Activated CD8-positive, alpha-beta T cell treated with anti-CD3 and anti-CD28 coated beads, Interleukin-2, amount 10 ng/mL, durations not matched to agents 7 days and 5 days (primary cell): ENCODE measurements at regions not wholly inside any gene's neighbourhood (a gene's known extent, or its start where the extent isn't known, plus 50 kb on each side); places are given as distances from the start of the nearest gene placed in this dataset.

Experiments used
- ATAC-seq: fragments of 150-1000 bp; cut with Tn5 transposase; one replicate; pipeline ENCODE4 v1.10.0; 2021; ENCODE audit warnings: moderate library complexity
- CTCF ChIA-PET: fragments of 350-600 bp; sonication (Branson Sonifier 250); formaldehyde crosslinking; loops from one replicate; lab custom pipeline; 2021; ENCODE audit warnings: antibody characterized with exemption; lab: Charles Lee
- POLR2A ChIA-PET: fragments of 350-600 bp; sonication (Branson Sonifier 250); formaldehyde crosslinking; loops from one replicate; lab custom pipeline; 2021; ENCODE audit warnings: antibody characterized with exemption; lab: Charles Lee
- DNase-seq: peaks from one replicate; pipeline ENCODE4 v3.0.0-alpha.2; 2020
- H3K27ac Mint-ChIP-seq: one replicate; pipeline ENCODE4 v1.8.0; 2021; ENCODE audit warnings: mild to moderate bottlenecking, mixed read lengths
- H3K27me3 Mint-ChIP-seq: one replicate; pipeline ENCODE4 v1.8.0; 2021; ENCODE audit warnings: low read depth, mixed read lengths
- H3K36me3 Mint-ChIP-seq: one replicate; pipeline ENCODE4 v1.8.0; 2021; ENCODE audit warnings: low read depth, mixed read lengths
- H3K4me1 Mint-ChIP-seq: one replicate; pipeline ENCODE4 v1.8.0; 2021; ENCODE audit warnings: low read depth, mixed read lengths
- H3K4me3 Mint-ChIP-seq: one replicate; pipeline ENCODE4 v1.8.0; 2021; ENCODE audit warnings: mild to moderate bottlenecking, mixed read lengths
- H3K9me3 Mint-ChIP-seq: one replicate; pipeline ENCODE4 v1.8.0; 2022; ENCODE audit warnings: mixed read lengths; ENCODE audit not compliant: insufficient read depth

GRCh38 chr12:105820429-105821125 is 318.2 kb downstream of the NUAK1 start:
- Mint-ChIP-seq H3K4me1 (no peaks in the 10 kb centered on the region), H3K9me3 (no peaks in the 10 kb centered on the region), H3K27me3 (no peaks in the 10 kb centered on the region), H3K4me3 (no peak overlapping the region), H3K36me3 (no peaks in the 10 kb centered on the region), H3K27ac (no peak overlapping the region)
- DNase-seq = no peak
- no peak for ATAC-seq
- ChIA-PET POLR2A (no interaction called here), CTCF (no interaction called here)

GRCh38 chr12:105822131-105823105 is 316.3 kb downstream of the NUAK1 start:
- Mint-ChIP-seq H3K4me3 (no peak overlapping the region), H3K9me3 (no peaks in the 10 kb centered on the region), H3K36me3 (no peaks in the 10 kb centered on the region), H3K27ac (no peak overlapping the region), H3K4me1 (no peaks in the 10 kb centered on the region), H3K27me3 (no peaks in the 10 kb centered on the region)
- ATAC-seq = no peak
- ChIA-PET POLR2A (no interaction called here), CTCF (no interaction called here)
- DNase-seq = no peak

- no peak for DNase-seq
- no peak overlapping the region for H3K27ac Mint-ChIP-seq
- no peaks in the 10 kb centered on the region for H3K9me3 Mint-ChIP-seq
- H3K4me1 Mint-ChIP-seq = no peaks in the 10 kb centered on the region
- H3K4me3 Mint-ChIP-seq = no peak overlapping the region
- no peaks in the 10 kb centered on the region for H3K36me3 Mint-ChIP-seq
- ChIA-PET POLR2A (no interaction called here), CTCF (no interaction called here)
- no peak for ATAC-seq
- H3K27me3 Mint-ChIP-seq = no peaks in the 10 kb centered on the region
These were observed 314.9 kb downstream of the NUAK1 start for GRCh38 chr12:105823810-105824209.

- no peaks in the 10 kb centered on the region for H3K36me3 Mint-ChIP-seq
- no peak for ATAC-seq
- POLR2A ChIA-PET = interaction anchor here (0.6 kb wide), 1 partner anchor 11 kb away, joined by 3 read pairs; no protein-coding TSS in a partner anchor
These were observed 313.6 kb downstream of the NUAK1 start for GRCh38 chr12:105825141-105825540.

GRCh38 chr12:105831372-105831771 is 307.4 kb downstream of the NUAK1 start:
- no peaks in the 10 kb centered on the region for H3K27me3 Mint-ChIP-seq
- POLR2A ChIA-PET = no interaction called here
- ATAC-seq (no peak), DNase-seq (no peak)
- no peaks in the 10 kb centered on the region for H3K36me3 Mint-ChIP-seq
- no peak overlapping the region for H3K4me3 Mint-ChIP-seq
- H3K4me1 Mint-ChIP-seq = no peaks in the 10 kb centered on the region
- H3K9me3 Mint-ChIP-seq = no peaks in the 10 kb centered on the region
- CTCF ChIA-PET = no interaction called here
- H3K27ac Mint-ChIP-seq = no peak overlapping the region

More at GRCh38 chr12:105825141-105825540, 313.6 kb downstream of the NUAK1 start:
- no peaks in the 10 kb centered on the region for H3K9me3 Mint-ChIP-seq
- no peak overlapping the region for H3K27ac Mint-ChIP-seq
- DNase-seq = no peak
- no peaks in the 10 kb centered on the region for H3K27me3 Mint-ChIP-seq
- no peak overlapping the region for H3K4me3 Mint-ChIP-seq
- CTCF ChIA-PET = no interaction called here
- H3K4me1 Mint-ChIP-seq = no peaks in the 10 kb centered on the region

- H3K4me3 Mint-ChIP-seq = no peak overlapping the region
- H3K4me1 Mint-ChIP-seq = no peaks in the 10 kb centered on the region
- H3K36me3 Mint-ChIP-seq = no peaks in the 10 kb centered on the region
- no peaks in the 10 kb centered on the region for H3K9me3 Mint-ChIP-seq
- DNase-seq (no peak), ATAC-seq (no peak)
- H3K27ac Mint-ChIP-seq = no peak overlapping the region
- ChIA-PET POLR2A (no interaction called here), CTCF (no interaction called here)
- H3K27me3 Mint-ChIP-seq = no peaks in the 10 kb centered on the region
These were observed 306.7 kb downstream of the NUAK1 start for GRCh38 chr12:105832021-105832420.

GRCh38 chr12:105832806-105833205 is 305.9 kb downstream of the NUAK1 start:
- ChIA-PET CTCF (no interaction called here), POLR2A (no interaction called here)
- no peaks in the 10 kb centered on the region for H3K36me3 Mint-ChIP-seq
- no peak overlapping the region for H3K27ac Mint-ChIP-seq
- H3K27me3 Mint-ChIP-seq = no peaks in the 10 kb centered on the region
- no peak for DNase-seq
- no peaks in the 10 kb centered on the region for H3K4me1 Mint-ChIP-seq
- no peak overlapping the region for H3K4me3 Mint-ChIP-seq
- ATAC-seq = no peak
- H3K9me3 Mint-ChIP-seq = no peaks in the 10 kb centered on the region

GRCh38 chr12:105834496-105834895 is 304.3 kb downstream of the NUAK1 start:
- Mint-ChIP-seq H3K4me3 (no peak overlapping the region), H3K27ac (no peak overlapping the region), H3K27me3 (no peaks in the 10 kb centered on the region), H3K4me1 (no peaks in the 10 kb centered on the region), H3K9me3 (no peaks in the 10 kb centered on the region), H3K36me3 (no peaks in the 10 kb centered on the region)
- POLR2A ChIA-PET = no interaction called here
- no peak for ATAC-seq
- DNase-seq = no peak
- CTCF ChIA-PET = no interaction called here

GRCh38 chr12:105835580-105836241 is 303.0 kb downstream of the NUAK1 start:
- ChIA-PET POLR2A (interaction anchor here (0.5 kb wide), 1 partner anchor 290 kb away, joined by 3 read pairs; no protein-coding TSS in a partner anchor), CTCF (no interaction called here)
- no peak for DNase-seq
- ATAC-seq = no peak
- H3K4me3 Mint-ChIP-seq = no peak overlapping the region
- no peaks in the 10 kb centered on the region for H3K36me3 Mint-ChIP-seq
- no peaks in the 10 kb centered on the region for H3K27me3 Mint-ChIP-seq
- no peaks in the 10 kb centered on the region for H3K9me3 Mint-ChIP-seq
- H3K4me1 Mint-ChIP-seq = no peaks in the 10 kb centered on the region
- H3K27ac Mint-ChIP-seq = no peak overlapping the region

- no peaks in the 10 kb centered on the region for H3K4me1 Mint-ChIP-seq
- CTCF ChIA-PET = no interaction called here
These were observed 302.5 kb downstream of the NUAK1 start for GRCh38 chr12:105836242-105836622.

GRCh38 chr12:105839629-105840127 is 299.1 kb downstream of the NUAK1 start:
- Mint-ChIP-seq H3K27me3 (no peaks in the 10 kb centered on the region), H3K4me3 (no peak overlapping the region), H3K27ac (no peak overlapping the region), H3K4me1 (no peaks in the 10 kb centered on the region), H3K9me3 (no peaks in the 10 kb centered on the region), H3K36me3 (no peaks in the 10 kb centered on the region)
- POLR2A ChIA-PET = no interaction called here
- ATAC-seq (no peak), DNase-seq (no peak)
- CTCF ChIA-PET = no interaction called here

More at GRCh38 chr12:105836242-105836622, 302.5 kb downstream of the NUAK1 start:
- H3K27ac Mint-ChIP-seq = no peak overlapping the region
- ATAC-seq = no peak
- POLR2A ChIA-PET = interaction anchor here (0.5 kb wide), 1 partner anchor 291 kb away, joined by 3 read pairs; no protein-coding TSS in a partner anchor
- no peaks in the 10 kb centered on the region for H3K36me3 Mint-ChIP-seq
- DNase-seq = no peak
- H3K9me3 Mint-ChIP-seq = no peaks in the 10 kb centered on the region
- H3K4me3 Mint-ChIP-seq = no peak overlapping the region
- H3K27me3 Mint-ChIP-seq = no peaks in the 10 kb centered on the region
